HCT116 (cell line): ENCODE measurements at regions not wholly inside any gene's neighbourhood (a gene's known extent, or its start where the extent isn't known, plus 50 kb on each side); places are given as distances from the start of the nearest gene placed in this dataset.

Experiments
- CEBPB ChIP-seq: IDR thresholded peaks from 2 replicates; pipeline ENCODE4 v1.6.1; 2012; ENCODE audit warnings: low read depth
- CTCF ChIP-seq, 3 experiments: fragments of 200-600 bp in 1 of 3; sonication (generic) in 1 of 3; IDR thresholded peaks in 2 of 3; conservative IDR thresholded peaks in 1 of 3; 2 replicates each; pipeline ENCODE4 v1.5.1; 2012 to 2017; ENCODE audit warnings: low read depth in 2 of 3, low read length in 2 of 3, antibody characterized with exemption in 1 of 3, borderline replicate concordance in 1 of 3, control low read depth in 1 of 3, mild to moderate bottlenecking in 1 of 3, mixed read lengths in 1 of 3, mixed run types in 1 of 3, moderate library complexity in 1 of 3; ENCODE audit not compliant: insufficient read depth in 1 of 3
- POLR2A ChIP-seq: IDR thresholded peaks from 2 replicates; pipeline ENCODE4 v1.7.0; 2011; ENCODE audit warnings: borderline replicate concordance; ENCODE audit not compliant: insufficient read depth, insufficient read length; ENCODE audit errors: extremely low read depth
- RAD21 ChIP-seq: IDR thresholded peaks from 2 replicates; pipeline ENCODE4 v1.6.1; 2012; ENCODE audit warnings: low read depth, mild to moderate bottlenecking
- SP1 ChIP-seq: IDR thresholded peaks from 2 replicates; pipeline ENCODE4 v1.6.1; 2012; ENCODE audit warnings: low read depth
- YY1 ChIP-seq: IDR thresholded peaks from 2 replicates; pipeline ENCODE4 v1.6.1; 2011; ENCODE audit warnings: low read length, low read depth, moderate library complexity, mild to moderate bottlenecking; ENCODE audit not compliant: insufficient replicate concordance; ENCODE audit errors: extremely low read depth
- ZNF274 ChIP-seq: fragments of 200-500 bp; sonication (Bioruptor generic); IDR thresholded peaks from 2 replicates; pipeline ENCODE4 v1.6.1; 2014; ENCODE audit warnings: mild to moderate bottlenecking, low read depth, low read length, inconsistent platforms
- TF ChIP-seq, protein P1 (sequence below): IDR thresholded peaks from 2 replicates; pipeline ENCODE4 v1.6.1; 2012; ENCODE audit warnings: low read depth

GRCh38 chr4:27668001-27668400, 807.4 kb downstream of the STIM2 start:
- TF ChIP-seq YY1 (no peak), POLR2A (no peak), CTCF (IDR thresholded peaks at IDR 0.05 in 2 of 3, conservative IDR thresholded peaks at IDR 0.05 in 1 of 3; ENCODE audit: borderline replicate concordance in 1 of 3, insufficient read depth in 1 of 3, low read depth in 2 of 3, low read length in 2 of 3) (no peak), ZNF274 (no peak), CEBPB (no peak), SP1 (no peak), RAD21 (no peak)
- TF ChIP-seq, protein P1, sequence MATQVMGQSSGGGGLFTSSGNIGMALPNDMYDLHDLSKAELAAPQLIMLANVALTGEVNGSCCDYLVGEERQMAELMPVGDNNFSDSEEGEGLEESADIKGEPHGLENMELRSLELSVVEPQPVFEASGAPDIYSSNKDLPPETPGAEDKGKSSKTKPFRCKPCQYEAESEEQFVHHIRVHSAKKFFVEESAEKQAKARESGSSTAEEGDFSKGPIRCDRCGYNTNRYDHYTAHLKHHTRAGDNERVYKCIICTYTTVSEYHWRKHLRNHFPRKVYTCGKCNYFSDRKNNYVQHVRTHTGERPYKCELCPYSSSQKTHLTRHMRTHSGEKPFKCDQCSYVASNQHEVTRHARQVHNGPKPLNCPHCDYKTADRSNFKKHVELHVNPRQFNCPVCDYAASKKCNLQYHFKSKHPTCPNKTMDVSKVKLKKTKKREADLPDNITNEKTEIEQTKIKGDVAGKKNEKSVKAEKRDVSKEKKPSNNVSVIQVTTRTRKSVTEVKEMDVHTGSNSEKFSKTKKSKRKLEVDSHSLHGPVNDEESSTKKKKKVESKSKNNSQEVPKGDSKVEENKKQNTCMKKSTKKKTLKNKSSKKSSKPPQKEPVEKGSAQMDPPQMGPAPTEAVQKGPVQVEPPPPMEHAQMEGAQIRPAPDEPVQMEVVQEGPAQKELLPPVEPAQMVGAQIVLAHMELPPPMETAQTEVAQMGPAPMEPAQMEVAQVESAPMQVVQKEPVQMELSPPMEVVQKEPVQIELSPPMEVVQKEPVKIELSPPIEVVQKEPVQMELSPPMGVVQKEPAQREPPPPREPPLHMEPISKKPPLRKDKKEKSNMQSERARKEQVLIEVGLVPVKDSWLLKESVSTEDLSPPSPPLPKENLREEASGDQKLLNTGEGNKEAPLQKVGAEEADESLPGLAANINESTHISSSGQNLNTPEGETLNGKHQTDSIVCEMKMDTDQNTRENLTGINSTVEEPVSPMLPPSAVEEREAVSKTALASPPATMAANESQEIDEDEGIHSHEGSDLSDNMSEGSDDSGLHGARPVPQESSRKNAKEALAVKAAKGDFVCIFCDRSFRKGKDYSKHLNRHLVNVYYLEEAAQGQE = no peak
